PFSK-1 (cell line): ENCODE measurements at regions not wholly inside any gene's neighbourhood (a gene's known extent, or its start where the extent isn't known, plus 50 kb on each side); places are given as distances from the start of the nearest gene placed in this dataset.

Experiments used
- FOXP2 ChIP-seq: optimal IDR thresholded peaks from 2 replicates; pipeline ENCODE3; 2011; ENCODE audit warnings: borderline replicate concordance, control low read depth, inconsistent platforms; ENCODE audit not compliant: insufficient read depth; ENCODE audit errors: extremely low read length, extremely low read depth
- POLR2AphosphoS5 ChIP-seq: IDR thresholded peaks from 2 replicates; pipeline ENCODE4 v1.6.1; 2012; ENCODE audit warnings: low read depth, mild to moderate bottlenecking, control low read depth, low read length, moderate library complexity
- SIN3A ChIP-seq: IDR thresholded peaks from 2 replicates; pipeline ENCODE4 v1.6.1; 2012; ENCODE audit warnings: mild to moderate bottlenecking, low read length, moderate library complexity, borderline replicate concordance; ENCODE audit not compliant: insufficient read depth
- TAF1 ChIP-seq: IDR thresholded peaks from 2 replicates; pipeline ENCODE4 v1.6.1; 2012; ENCODE audit warnings: low read length, control low read depth, borderline replicate concordance; ENCODE audit not compliant: insufficient read depth
- TF ChIP-seq, protein P1 (sequence below), 2 experiments: IDR thresholded peaks; 2 replicates each; pipeline versions ENCODE4 v1.6.1 to v1.8.0; 2011 to 2012; ENCODE audit warnings: low read depth in 2 of 2, low read length in 2 of 2, control low read depth in 1 of 2, inconsistent platforms in 1 of 2, mild to moderate bottlenecking in 1 of 2, moderate library complexity in 1 of 2; ENCODE audit not compliant: insufficient read depth in 1 of 2

- TF ChIP-seq FOXP2 (no peak), TAF1 (no peak), POLR2AphosphoS5 (no peak), SIN3A (no peak)
- TF ChIP-seq, protein P1, sequence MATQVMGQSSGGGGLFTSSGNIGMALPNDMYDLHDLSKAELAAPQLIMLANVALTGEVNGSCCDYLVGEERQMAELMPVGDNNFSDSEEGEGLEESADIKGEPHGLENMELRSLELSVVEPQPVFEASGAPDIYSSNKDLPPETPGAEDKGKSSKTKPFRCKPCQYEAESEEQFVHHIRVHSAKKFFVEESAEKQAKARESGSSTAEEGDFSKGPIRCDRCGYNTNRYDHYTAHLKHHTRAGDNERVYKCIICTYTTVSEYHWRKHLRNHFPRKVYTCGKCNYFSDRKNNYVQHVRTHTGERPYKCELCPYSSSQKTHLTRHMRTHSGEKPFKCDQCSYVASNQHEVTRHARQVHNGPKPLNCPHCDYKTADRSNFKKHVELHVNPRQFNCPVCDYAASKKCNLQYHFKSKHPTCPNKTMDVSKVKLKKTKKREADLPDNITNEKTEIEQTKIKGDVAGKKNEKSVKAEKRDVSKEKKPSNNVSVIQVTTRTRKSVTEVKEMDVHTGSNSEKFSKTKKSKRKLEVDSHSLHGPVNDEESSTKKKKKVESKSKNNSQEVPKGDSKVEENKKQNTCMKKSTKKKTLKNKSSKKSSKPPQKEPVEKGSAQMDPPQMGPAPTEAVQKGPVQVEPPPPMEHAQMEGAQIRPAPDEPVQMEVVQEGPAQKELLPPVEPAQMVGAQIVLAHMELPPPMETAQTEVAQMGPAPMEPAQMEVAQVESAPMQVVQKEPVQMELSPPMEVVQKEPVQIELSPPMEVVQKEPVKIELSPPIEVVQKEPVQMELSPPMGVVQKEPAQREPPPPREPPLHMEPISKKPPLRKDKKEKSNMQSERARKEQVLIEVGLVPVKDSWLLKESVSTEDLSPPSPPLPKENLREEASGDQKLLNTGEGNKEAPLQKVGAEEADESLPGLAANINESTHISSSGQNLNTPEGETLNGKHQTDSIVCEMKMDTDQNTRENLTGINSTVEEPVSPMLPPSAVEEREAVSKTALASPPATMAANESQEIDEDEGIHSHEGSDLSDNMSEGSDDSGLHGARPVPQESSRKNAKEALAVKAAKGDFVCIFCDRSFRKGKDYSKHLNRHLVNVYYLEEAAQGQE (IDR thresholded peaks at IDR 0.05; ENCODE audit: insufficient read depth in 1 of 2, low read depth in 2 of 2, low read length in 2 of 2): no peak
These were observed 167.5 kb upstream of the MEOX2 start for GRCh38 chr7:15853832-15854470.

DNA sequence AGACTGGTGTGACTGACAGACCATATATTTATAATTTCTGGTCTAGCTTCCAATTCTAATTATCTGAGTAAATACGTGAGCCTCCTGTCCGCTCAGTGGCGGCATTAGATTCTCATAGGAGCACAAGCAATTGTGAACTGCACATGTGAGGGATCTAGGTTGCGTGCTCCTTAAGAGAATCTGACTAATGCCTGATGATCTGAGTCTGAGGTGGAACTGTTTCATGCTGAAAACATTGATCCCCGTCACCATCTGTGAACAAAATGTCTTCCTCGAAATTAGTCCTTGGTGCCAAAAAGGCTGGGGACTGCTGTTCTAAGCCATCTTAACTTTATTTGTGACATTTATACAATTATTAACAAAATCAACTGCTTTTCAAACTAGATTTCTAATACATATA, 164.7 kb upstream of the MEOX2 start:
- TF ChIP-seq TAF1 (no peak), SIN3A (no peak), POLR2AphosphoS5 (no peak), FOXP2 (no peak)
- TF ChIP-seq, protein P1 (IDR thresholded peaks at IDR 0.05; ENCODE audit: insufficient read depth in 1 of 2, low read depth in 2 of 2, low read length in 2 of 2): no peak

DNA sequence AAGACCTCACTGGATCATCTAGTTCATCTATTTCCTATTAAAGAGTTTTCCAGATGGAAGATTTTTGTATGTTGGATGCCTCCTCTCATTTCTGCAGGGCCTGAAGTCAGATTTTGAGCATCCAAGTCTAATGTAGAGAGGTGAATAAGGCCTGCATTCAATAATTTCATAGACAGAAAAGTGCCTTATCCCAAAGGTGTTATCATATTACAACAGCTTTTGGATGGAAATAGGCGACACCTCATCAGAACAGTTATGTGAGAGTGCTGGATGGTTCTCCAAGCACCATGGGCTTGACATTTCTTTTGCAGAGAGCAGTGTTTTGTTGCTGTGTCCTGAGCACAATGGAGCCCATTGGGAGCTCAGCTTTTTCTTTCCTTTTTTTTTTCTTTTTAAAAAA, 162.4 kb upstream of the MEOX2 start:
- TF ChIP-seq TAF1 (no peak), POLR2AphosphoS5 (no peak), SIN3A (no peak), FOXP2 (no peak)
- TF ChIP-seq, protein P1 (IDR thresholded peaks at IDR 0.05; ENCODE audit: insufficient read depth in 1 of 2, low read depth in 2 of 2, low read length in 2 of 2): no peak

DNA sequence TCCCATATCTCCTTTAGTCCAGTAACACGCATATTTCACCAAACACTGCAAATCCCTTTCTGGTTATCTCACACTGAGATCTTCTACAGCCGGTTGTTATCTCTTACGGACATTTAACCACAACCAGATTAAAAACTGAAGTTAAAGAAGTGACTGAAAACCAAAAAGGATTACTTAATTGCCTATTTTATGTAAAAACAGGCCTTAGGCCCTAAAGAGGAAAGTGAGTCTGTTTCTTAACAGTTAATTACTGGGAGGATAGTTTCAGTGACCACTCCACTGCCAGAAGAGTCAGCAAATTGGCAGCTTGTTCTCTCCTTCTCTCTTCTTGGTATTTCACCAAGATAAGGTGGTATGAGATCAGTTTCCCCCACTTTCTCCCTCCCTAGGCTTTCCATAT, 161.9 kb upstream of the MEOX2 start:
- TF ChIP-seq, protein P1 (IDR thresholded peaks at IDR 0.05; ENCODE audit: insufficient read depth in 1 of 2, low read depth in 2 of 2, low read length in 2 of 2): no peak
- TF ChIP-seq SIN3A: no peak
- TF ChIP-seq POLR2AphosphoS5: no peak
- TF ChIP-seq TAF1: no peak

DNA sequence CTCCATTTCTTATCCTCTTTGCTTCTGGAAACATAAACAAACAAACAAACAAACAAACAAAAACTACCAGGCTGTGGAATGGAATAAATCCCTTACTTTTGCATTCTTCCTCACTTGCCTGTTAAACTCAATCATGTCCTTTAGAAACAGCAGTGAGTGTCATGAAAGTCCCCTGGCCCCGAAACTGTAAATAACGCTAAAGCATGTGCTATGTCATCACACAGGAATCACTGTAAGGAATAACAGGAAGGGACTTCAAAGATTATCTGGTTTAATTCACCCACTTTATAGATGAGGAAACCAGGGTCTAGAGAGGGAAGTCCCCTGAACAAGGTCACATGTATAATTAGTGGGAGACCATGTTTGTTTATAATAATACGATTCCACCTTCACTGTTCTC, 159.4 kb upstream of the MEOX2 start:
- TF ChIP-seq TAF1 (no peak), FOXP2 (no peak), SIN3A (no peak)
- TF ChIP-seq, protein P1 (IDR thresholded peaks at IDR 0.05; ENCODE audit: insufficient read depth in 1 of 2, low read depth in 2 of 2, low read length in 2 of 2): no peak
